GM12878 (cell line): ENCODE measurements at regions not wholly inside any gene's neighbourhood (a gene's known extent, or its start where the extent isn't known, plus 50 kb on each side); places are given as distances from the start of the nearest gene placed in this dataset.
A peak's percentile ranks its signal among the peaks of the same experiment; 100 is the strongest.

Experiments used
- ATAC-seq: fragments of 200-7000 bp; cut with Tn5 transposase; 3 replicates; pipeline ENCODE4 v1.9.1; 2020; ENCODE audit warnings: mild to moderate bottlenecking, moderate library complexity
- BruUV-seq: library from RNA; stranded (reverse); fragments of 400-500 nt; replicated peaks from 2 replicates; lab custom pipeline; 2021; lab: Mats Ljungman, UMichigan
- CTCF ChIA-PET: fragments of 300-600 bp; sonication (Branson Sonifier 250); formaldehyde crosslinking; extraction: SDS; loops from one replicate; lab custom pipeline; 2021; ENCODE audit warnings: inconsistent platforms; lab: Yijun Ruan, JAX
- POLR2A ChIA-PET: fragments of 350-600 bp; formaldehyde crosslinking; extraction: SDS; loops from one replicate; lab custom pipeline; 2021; ENCODE audit warnings: inconsistent platforms; lab: Charles Lee
- RAD21 ChIA-PET: fragments of 300-600 bp; sonication (Branson Sonifier 250); formaldehyde crosslinking; loops from one replicate; lab custom pipeline; 2023; ENCODE audit warnings: antibody characterized with exemption; ENCODE audit not compliant: unreplicated experiment; lab: Charles Lee
- SMC1A ChIA-PET: fragments of 300-600 bp; sonication (Branson Sonifier 250); formaldehyde crosslinking; loops from one replicate; lab custom pipeline; 2023; ENCODE audit not compliant: unreplicated experiment, uncharacterized antibody; lab: Charles Lee
- DNase-seq: peaks from one replicate; pipeline ENCODE4 v3.0.0-alpha.2; 2011; ENCODE audit warnings: low read depth, low spot score
- FAIRE-seq: peaks from 3 replicates; lab custom pipeline; 2011; peaks lifted over from hg19 to GRCh38; lab: Jason Lieb, UNC
- H2AFZ ChIP-seq: 2 replicates; pipeline ENCODE4 v1.6.0; 2011; ENCODE audit warnings: low read depth, low read length, control low read depth; ENCODE audit not compliant: control insufficient read depth
- H3K27ac ChIP-seq: 2 replicates; pipeline ENCODE4 v1.5.1; 2011; ENCODE audit warnings: control low read depth; ENCODE audit not compliant: control insufficient read depth, insufficient read depth
- H3K27me3 ChIP-seq, 2 experiments: replicated peaks in 1 of 2; 2 replicates each; pipeline versions ENCODE4 v1.6.0 to v1.6.1; 2011; ENCODE audit warnings: low read length in 1 of 2; ENCODE audit not compliant: control insufficient read depth in 2 of 2, insufficient read depth in 2 of 2
- H3K36me3 ChIP-seq, 2 experiments: 2 replicates each; pipeline ENCODE4 v1.5.1; 2011; ENCODE audit warnings: low read length in 1 of 2; ENCODE audit not compliant: control insufficient read depth in 2 of 2, insufficient read depth in 2 of 2
- H3K4me1 ChIP-seq: 2 replicates; pipeline ENCODE4 v1.6.1; 2011; ENCODE audit warnings: mild to moderate bottlenecking, low read length, moderate library complexity, mixed read lengths; ENCODE audit not compliant: control insufficient read depth, insufficient read depth
- H3K4me2 ChIP-seq: 2 replicates; pipeline ENCODE4 v1.6.0; 2011; ENCODE audit warnings: control low read depth; ENCODE audit not compliant: control insufficient read depth, insufficient read depth
- H3K4me3 ChIP-seq: fragments of 200-600 bp; sonication (generic); 2 replicates; pipeline ENCODE4 v1.5.1; 2016
- H3K79me2 ChIP-seq: 2 replicates; pipeline ENCODE4 v1.6.0; 2011; ENCODE audit warnings: low read length; ENCODE audit not compliant: control insufficient read depth, insufficient read depth
- H3K9ac ChIP-seq: 2 replicates; pipeline ENCODE4 v1.8.0; 2011; ENCODE audit warnings: low read length, control low read depth, mixed read lengths; ENCODE audit not compliant: control insufficient read depth, insufficient read depth
- H3K9me3 ChIP-seq: replicated peaks from 3 replicates; pipeline ENCODE4 v1.5.1; 2011; ENCODE audit warnings: mild to moderate bottlenecking, low read length; ENCODE audit not compliant: control insufficient read depth, insufficient read depth
- H4K20me1 ChIP-seq: 2 replicates; pipeline ENCODE4 v1.6.0; 2011; ENCODE audit not compliant: control insufficient read depth, insufficient read depth
- ATF7 ChIP-seq: fragments of 450-650 bp; IDR thresholded peaks from 2 replicates; pipeline ENCODE4 v1.6.1; 2016; ENCODE audit warnings: low read depth, mild to moderate bottlenecking
- CBX5 ChIP-seq: sonication (generic); IDR thresholded peaks from 2 replicates; pipeline ENCODE4 v1.6.1; 2016; ENCODE audit warnings: low read depth, moderate library complexity, mild to moderate bottlenecking, inconsistent platforms
- CREM ChIP-seq: IDR thresholded peaks from 2 replicates; pipeline ENCODE4 v1.6.1; 2014; ENCODE audit warnings: antibody characterized with exemption, low read depth
- CTCF ChIP-seq, 3 experiments: IDR thresholded peaks in 2 of 3; conservative IDR thresholded peaks in 1 of 3; 2 replicates each; pipeline ENCODE4 v1.5.1; 2011; ENCODE audit warnings: low read depth in 3 of 3, low read length in 3 of 3, mild to moderate bottlenecking in 3 of 3, control low read depth in 2 of 3, moderate library complexity in 2 of 3, inconsistent platforms in 1 of 3, mixed read lengths in 1 of 3; ENCODE audit not compliant: control insufficient read depth in 2 of 3, insufficient read depth in 1 of 3; ENCODE audit errors: extremely low read depth in 1 of 3
- HDGF ChIP-seq: fragments of 450-650 bp; IDR thresholded peaks from 2 replicates; pipeline ENCODE4 v1.6.1; 2016; ENCODE audit warnings: antibody characterized with exemption
- JUND ChIP-seq: IDR thresholded peaks from 2 replicates; pipeline ENCODE4 v1.6.1; 2012; ENCODE audit warnings: low read depth, mild to moderate bottlenecking, low read length, improper control_type of control experiment, moderate library complexity
- LARP7 ChIP-seq: fragments of 450-650 bp; IDR thresholded peaks from 2 replicates; pipeline ENCODE4 v1.6.1; 2017; ENCODE audit warnings: mild to moderate bottlenecking
- NRF1 ChIP-seq: conservative IDR thresholded peaks from 2 replicates; pipeline ENCODE4 v1.6.1; 2011; ENCODE audit warnings: mild to moderate bottlenecking, low read depth, low read length, improper control_type of control experiment
- RAD21 ChIP-seq: IDR thresholded peaks from 2 replicates; pipeline ENCODE4 v1.6.1; 2011; ENCODE audit warnings: mild to moderate bottlenecking, low read depth, low read length, moderate library complexity; ENCODE audit not compliant: insufficient read depth
- REST ChIP-seq: IDR thresholded peaks from 2 replicates; pipeline ENCODE4 v1.6.1; 2012; ENCODE audit warnings: mild to moderate bottlenecking, low read depth, low read length
- SMC3 ChIP-seq: IDR thresholded peaks from 2 replicates; pipeline ENCODE4 v1.6.1; 2011; ENCODE audit warnings: low read length, improper control_type of control experiment, borderline replicate concordance
- SP1 ChIP-seq: IDR thresholded peaks from one replicate; pipeline ENCODE4 v1.6.1; 2011; ENCODE audit warnings: low read depth, low read length
- SREBF1 ChIP-seq: IDR thresholded peaks from 2 replicates; pipeline ENCODE4 v1.6.1; 2012; ENCODE audit warnings: mild to moderate bottlenecking, low read length
- WRNIP1 ChIP-seq: IDR thresholded peaks from 2 replicates; pipeline ENCODE4 v1.6.1; 2011; ENCODE audit warnings: low read depth, low read length, improper control_type of control experiment, borderline replicate concordance
- ZBTB4 ChIP-seq: fragments of 450-650 bp; formaldehyde crosslinking; IDR thresholded peaks from 2 replicates; pipeline ENCODE4 v1.4.0; 2022; ENCODE audit warnings: mild to moderate bottlenecking, moderate library complexity
- WGBS: methylation state at CpG from one replicate; pipeline ENCODE4 v1.1.6; 2016; ENCODE audit warnings: low lambda C conversion rate; ENCODE audit not compliant: insufficient replicate concordance, insufficient coverage; ENCODE audit errors: missing lambda C conversion rate; 5-methylcytosine and 5-hydroxymethylcytosine counted together
- in situ Hi-C: fragments of 300-500 bp; cut with MboI; formaldehyde crosslinking; loops from 9 replicates; pipeline ENCODE4 v1.14.3; 2018; ENCODE audit warnings: mixed read lengths
- intact Hi-C: fragments of 100-400 bp; cut with micrococcal nuclease; formaldehyde crosslinking; loops from one replicate; pipeline ENCODE4 v1.14.2; 2022; ENCODE audit not compliant: unreplicated experiment
- TF ChIP-seq, protein P1 (sequence below): fragments of 450-650 bp; IDR thresholded peaks from 2 replicates; pipeline ENCODE4 v1.6.1; 2017; ENCODE audit warnings: borderline replicate concordance

DNA sequence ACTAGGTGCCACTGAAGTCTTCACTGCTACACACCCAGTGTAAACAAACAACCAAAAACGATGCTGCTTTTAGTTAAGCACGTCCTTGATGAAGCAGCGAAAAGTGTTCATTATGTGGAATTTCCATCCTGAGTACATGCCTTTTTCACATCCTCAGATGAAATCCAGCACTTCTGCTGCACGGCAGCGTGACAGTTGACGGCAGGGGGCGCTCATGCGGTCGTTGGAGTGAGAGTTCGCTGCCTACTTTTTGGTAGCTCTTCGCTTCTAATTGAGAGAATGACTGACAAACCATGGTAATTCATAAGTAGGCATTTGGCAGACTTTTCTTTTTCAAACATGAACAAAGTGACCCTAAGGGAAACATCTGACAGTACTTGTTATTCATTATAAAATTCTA is 1124.9 kb downstream of the EFNB2 start:
- Histone ChIP-seq H3K27ac (no peak overlapping the region), H3K79me2 (no peaks in the 10 kb centered on the region), H3K27me3 (no peaks in the 10 kb centered on the region), H3K4me3 (no peak overlapping the region), H3K4me1 (no peaks in the 10 kb centered on the region), H3K9me3 (no peaks in the 10 kb centered on the region), H3K9ac (no peak overlapping the region), H3K4me2 (no peak overlapping the region), H2AFZ (no peak overlapping the region), H4K20me1 (no peaks in the 10 kb centered on the region), H3K36me3 (no peaks in the 10 kb centered on the region)
- DNase-seq (no peak), FAIRE-seq (no peak), ATAC-seq (0 out of 3 replicates have a peak, but pooled peaks have one; percentile 37)
- in situ Hi-C loops (no loop called here), intact Hi-C loops (loop anchor here (2.0 kb wide), 1 partner anchor 1126 kb away; no protein-coding TSS in a partner anchor)
- RAD21 ChIA-PET = no interaction called here
- BruUV-seq = no TSS peak
- WGBS = 17% methylated on average over 11 of the region's 11 CpGs
- SMC1A ChIA-PET = interaction anchor here (0.7 kb wide), 1 partner anchor 169 kb away, joined by 3 read pairs; no protein-coding TSS in a partner anchor
- CTCF ChIA-PET = interaction anchor here (1.4 to 1.5 kb wide), 3 partner anchors 11 to 1126 kb away, joined by 3 to 5 read pairs (median 5); partner anchors contain the start of gene EFNB2
- POLR2A ChIA-PET = no interaction called here
- no peak for TF ChIP-seq WRNIP1
- TF ChIP-seq JUND = no peak
- TF ChIP-seq CBX5 = no peak
- no peak for TF ChIP-seq NRF1
- peak; percentile 19; the same call in 1 of the 2 replicates for TF ChIP-seq SMC3
- TF ChIP-seq, protein P1, sequence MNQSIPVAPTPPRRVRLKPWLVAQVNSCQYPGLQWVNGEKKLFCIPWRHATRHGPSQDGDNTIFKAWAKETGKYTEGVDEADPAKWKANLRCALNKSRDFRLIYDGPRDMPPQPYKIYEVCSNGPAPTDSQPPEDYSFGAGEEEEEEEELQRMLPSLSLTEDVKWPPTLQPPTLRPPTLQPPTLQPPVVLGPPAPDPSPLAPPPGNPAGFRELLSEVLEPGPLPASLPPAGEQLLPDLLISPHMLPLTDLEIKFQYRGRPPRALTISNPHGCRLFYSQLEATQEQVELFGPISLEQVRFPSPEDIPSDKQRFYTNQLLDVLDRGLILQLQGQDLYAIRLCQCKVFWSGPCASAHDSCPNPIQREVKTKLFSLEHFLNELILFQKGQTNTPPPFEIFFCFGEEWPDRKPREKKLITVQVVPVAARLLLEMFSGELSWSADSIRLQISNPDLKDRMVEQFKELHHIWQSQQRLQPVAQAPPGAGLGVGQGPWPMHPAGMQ = no peak
- TF ChIP-seq ZBTB4 = no peak
- TF ChIP-seq HDGF = no peak
- TF ChIP-seq LARP7 = no peak
- peak; percentile 26 to 36 (median 35); a peak in 5 of 6 replicates for TF ChIP-seq CTCF (IDR thresholded peaks at IDR 0.05 in 2 of 3, conservative IDR thresholded peaks at IDR 0.05 in 1 of 3; ENCODE audit: control insufficient read depth in 2 of 3, extremely low read depth in 1 of 3, insufficient read depth in 1 of 3, low read depth in 3 of 3, low read length in 3 of 3)
- TF ChIP-seq REST = no peak
- TF ChIP-seq SP1 = no peak
- no peak for TF ChIP-seq SREBF1
- peak; percentile 40 for TF ChIP-seq RAD21
- TF ChIP-seq ATF7 = no peak
- no peak for TF ChIP-seq CREM
